Renal cortical epithelial cell (primary cell): ENCODE measurements at regions not wholly inside any gene's neighbourhood (a gene's known extent, or its start where the extent isn't known, plus 50 kb on each side); places are given as distances from the start of the nearest gene placed in this dataset.

ENCODE experiments used
- DNase-seq: peaks from one replicate; pipeline ENCODE4 v3.0.0-alpha.2; 2011; ENCODE audit warnings: low read depth

DNA sequence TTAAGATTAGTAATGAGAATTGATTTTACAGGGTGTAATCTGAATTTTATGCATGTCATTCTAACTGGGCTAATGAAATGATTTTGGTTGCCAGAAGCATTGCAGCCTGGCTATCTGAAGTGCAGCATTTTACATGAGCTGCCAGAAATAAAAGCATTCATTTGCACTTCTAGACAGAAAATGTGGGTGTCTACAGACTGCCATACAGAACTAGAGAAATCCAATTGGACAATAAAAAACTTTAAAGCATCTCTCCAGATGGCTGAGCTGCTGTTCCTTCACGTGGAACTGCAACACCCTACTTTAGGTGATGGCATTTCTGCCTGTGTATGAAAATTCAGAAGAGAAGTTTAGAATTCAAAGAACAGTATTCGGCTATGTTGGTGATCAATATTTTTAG is 450.1 kb upstream of the SLITRK1 start:
- DNase-seq: no peak

GRCh38 chr13:84315527-84315926 is 433.3 kb upstream of the SLITRK1 start:
- no peak for DNase-seq

DNA sequence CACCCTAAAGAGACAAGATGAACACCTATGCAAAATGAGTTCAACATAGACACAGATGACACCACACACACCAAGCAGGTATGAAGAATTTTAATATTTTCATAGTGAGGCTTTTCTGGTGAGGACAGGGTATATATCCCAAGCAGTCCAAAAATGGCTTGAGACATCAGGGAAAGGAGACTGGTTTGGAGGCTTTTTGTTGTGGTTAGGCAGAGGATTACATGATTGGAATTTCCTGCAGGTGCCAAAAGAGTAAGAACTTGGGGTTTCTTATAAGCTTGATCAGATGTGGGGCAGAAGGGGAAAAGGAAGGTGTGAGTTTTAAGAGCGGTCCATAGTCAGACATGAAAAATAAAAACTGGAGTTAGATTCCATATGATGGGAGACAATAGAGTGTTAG is 420.8 kb upstream of the SLITRK1 start:
- no peak for DNase-seq

DNA sequence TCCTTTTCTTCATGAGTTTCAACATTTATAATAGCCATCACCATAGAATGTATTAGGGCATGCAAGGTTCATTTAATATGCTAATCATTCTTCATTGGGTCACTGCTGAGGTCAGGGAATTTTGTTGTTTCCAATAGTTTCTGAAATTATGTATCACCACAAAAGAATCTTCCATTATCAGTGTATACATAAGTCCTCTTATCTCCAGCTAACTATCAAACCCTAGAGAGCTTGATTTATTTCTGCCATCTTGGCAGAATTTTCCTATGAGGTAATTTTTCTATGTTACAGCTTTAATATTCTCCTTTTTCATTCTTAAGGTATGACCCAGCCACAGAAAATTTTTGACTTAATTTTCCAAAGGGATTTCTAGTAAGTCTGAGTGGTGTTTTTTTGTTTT is 415.0 kb upstream of the SLITRK1 start:
- no peak for DNase-seq

DNA sequence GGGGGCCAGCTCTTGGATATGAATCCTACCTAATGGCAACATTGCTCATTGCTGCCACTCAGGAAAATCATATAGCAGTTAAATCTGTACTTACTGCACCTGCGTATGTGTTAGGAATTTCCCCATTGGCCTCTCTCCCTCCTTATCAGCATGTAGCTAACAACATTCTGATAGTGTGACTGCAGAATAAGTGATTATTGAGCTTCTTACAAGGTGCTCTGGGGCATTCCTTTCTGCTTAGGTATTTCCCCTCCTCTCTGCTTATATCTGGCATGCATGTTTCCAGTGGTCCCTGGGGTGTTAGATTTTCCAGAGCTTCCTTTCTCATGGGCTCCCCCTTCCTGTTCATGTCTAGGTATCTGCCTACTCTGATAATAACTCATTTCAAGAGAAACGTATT is 414.1 kb upstream of the SLITRK1 start:
- no peak for DNase-seq

DNA sequence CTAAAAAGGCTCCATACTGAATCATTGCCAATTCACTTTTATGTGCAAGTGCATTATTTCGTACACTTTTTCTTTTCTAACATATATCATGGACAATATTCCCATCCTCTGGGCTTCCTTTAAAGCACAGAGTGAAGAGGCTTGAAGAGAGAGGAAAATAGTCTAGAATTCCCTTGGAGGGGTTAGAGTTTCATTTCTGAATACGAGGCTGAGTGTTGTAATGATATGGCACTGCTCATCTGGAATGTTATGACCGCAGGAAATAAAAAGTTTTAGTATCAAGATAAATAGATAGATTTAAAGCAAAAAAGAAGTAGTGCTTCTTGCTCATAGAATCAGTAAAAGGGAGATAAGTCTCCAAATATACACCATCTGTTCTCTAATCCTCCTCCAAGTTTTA is 412.3 kb upstream of the SLITRK1 start:
- DNase-seq: no peak

- no peak for DNase-seq
Observed at GRCh38 chr13:84290386-84290785, 408.1 kb upstream of the SLITRK1 start.

GRCh38 chr13:84279166-84279565 is 396.9 kb upstream of the SLITRK1 start:
- no peak for DNase-seq

- DNase-seq: no peak
Observed at GRCh38 chr13:84272877-84273562, 390.7 kb upstream of the SLITRK1 start.

GRCh38 chr13:84265257-84265764 is 383.0 kb upstream of the SLITRK1 start:
- no peak for DNase-seq

GRCh38 chr13:84263354-84264069 is 381.2 kb upstream of the SLITRK1 start:
- DNase-seq: no peak

DNA sequence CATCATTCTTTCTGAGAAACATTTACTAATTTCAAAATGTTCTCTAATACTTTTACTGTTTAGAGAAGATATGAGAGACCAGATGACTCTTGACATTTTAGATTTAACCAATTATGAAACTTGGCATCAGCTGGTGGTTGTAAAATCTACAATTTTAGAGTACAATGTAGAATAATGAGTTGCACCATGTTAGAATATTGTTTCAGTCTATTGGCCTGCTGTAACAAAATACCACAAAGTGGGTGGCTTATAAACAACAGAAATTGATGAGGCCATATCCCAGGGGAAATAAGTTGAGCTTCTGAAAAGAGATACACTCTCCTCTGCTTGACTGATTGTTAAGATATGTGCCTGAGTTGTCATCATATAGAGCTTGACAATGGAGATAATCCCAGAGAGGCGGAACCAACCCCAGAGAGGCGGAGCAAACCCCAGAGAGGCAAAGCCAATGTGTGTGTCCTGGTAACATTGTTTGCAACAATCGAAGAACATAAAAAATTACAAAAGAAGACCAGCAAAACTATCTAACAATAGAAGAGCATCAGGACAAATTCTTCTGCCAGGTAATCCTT is 373.0 kb upstream of the SLITRK1 start:
- DNase-seq: no peak

DNA sequence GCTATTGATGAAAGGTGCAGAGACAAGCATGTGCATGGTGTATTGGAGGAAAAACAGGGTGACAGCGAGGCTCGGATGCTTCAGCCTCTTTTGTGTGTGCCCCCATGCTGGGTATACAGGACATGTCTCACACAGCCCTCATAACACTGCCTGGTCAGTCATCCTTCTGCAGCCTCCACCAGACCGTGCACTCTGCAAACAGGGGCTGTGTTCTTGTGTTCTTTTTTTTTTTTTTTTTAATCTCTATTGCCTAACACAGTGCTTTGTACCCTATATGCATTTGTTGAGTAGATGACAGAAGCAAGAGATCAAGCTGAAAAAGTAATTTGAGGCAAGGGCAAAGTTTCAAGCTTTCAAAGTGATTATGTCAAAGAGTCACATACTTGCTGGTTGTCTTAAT is 367.2 kb upstream of the SLITRK1 start:
- no peak for DNase-seq

- DNase-seq: no peak
Observed at GRCh38 chr13:84243340-84243739, 361.1 kb upstream of the SLITRK1 start.

GRCh38 chr13:84239032-84239431 is 356.8 kb upstream of the SLITRK1 start:
- DNase-seq: no peak

- DNase-seq: no peak
Observed at GRCh38 chr13:84238381-84238780, 356.1 kb upstream of the SLITRK1 start.

DNA sequence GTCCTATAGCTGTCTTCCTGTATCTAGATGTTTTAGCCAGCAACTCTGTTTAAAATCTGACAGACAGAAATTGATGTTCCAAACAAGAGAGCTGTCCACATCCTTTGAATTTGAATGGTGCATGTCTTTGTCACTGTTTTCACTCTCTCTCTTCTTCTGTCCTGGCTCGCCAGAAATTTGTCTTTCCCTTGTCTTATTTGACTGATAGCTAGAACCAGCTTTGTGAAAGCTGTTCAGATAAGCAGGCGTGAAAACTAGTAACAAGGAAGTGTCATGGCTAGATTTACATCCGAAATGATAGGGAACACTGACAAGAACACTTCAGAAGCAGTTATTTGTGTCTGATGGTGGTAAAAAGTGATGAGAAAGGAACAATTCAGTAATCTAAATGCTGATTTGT is 354.9 kb upstream of the SLITRK1 start:
- no peak for DNase-seq

DNA sequence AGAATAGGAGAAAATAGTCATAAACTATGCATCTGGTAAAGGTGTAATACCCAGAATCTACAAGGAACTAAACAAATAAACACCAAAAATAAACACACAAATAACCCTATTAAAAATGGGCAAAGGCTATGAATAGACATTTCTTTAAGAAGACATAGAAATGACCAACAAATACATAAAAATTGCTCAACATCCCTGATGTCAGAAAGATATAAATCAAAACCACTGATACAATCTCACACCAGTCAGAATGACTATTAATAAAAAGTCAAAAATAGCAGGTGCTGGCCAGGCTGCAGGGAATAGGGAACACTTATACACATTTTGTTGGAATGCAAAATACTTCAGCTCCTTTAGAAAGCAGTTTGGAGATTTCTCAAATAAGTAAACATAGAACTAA is 352.1 kb upstream of the SLITRK1 start:
- no peak for DNase-seq

GRCh38 chr13:84230568-84230967 is 348.3 kb upstream of the SLITRK1 start:
- DNase-seq: no peak

DNA sequence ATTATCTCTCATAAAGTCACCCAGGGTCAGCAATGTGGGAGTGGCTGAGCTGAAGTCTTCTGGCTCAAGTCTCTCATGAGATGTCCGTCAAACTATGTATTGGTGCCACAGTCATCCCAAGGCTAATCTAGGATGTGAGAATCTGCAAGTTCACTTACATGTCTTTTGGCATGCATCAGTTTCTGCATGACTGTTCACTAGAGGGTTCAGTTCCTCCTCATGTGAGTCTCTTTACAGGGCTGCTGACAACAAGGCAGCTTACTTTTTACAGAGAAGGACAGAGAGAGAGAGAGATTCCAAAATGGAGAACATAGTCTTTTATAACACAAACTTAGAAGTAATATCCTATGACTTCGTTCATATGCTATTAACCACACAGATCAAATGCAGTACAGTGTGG is 328.8 kb upstream of the SLITRK1 start:
- DNase-seq: no peak

DNA sequence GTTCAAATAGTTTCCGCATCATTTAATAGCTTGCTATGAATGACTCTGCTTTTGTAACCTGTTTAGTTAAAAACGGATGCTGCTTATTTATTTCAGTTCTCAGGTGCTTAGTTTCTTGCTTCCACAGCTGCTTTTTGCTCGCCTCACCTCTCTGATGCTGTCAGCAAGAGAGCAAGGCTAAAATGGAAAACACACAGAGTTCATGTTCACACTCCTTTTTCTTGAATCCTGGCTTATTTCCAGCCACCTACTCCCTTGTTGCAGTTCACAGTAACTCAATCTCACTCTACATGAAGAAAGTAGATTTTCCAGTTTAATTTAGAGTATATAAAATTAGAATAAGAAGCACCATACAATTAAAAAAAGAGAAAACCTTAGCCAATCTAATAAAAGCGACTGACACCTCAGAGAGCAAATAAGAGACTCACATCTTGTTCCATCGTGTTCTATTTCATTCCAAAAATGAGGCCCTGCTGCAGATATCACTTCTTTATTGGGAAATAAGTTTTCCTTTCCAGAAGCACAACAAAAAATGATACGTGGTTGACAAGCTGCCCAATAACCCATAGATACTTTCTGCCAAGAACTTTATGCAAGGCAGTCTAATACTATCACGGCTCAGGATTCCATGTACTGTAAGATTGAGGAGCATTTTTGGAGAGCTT is 326.1 kb upstream of the SLITRK1 start:
- no peak for DNase-seq

- no peak for DNase-seq
Observed at GRCh38 chr13:84207509-84207908, 325.2 kb upstream of the SLITRK1 start.

DNA sequence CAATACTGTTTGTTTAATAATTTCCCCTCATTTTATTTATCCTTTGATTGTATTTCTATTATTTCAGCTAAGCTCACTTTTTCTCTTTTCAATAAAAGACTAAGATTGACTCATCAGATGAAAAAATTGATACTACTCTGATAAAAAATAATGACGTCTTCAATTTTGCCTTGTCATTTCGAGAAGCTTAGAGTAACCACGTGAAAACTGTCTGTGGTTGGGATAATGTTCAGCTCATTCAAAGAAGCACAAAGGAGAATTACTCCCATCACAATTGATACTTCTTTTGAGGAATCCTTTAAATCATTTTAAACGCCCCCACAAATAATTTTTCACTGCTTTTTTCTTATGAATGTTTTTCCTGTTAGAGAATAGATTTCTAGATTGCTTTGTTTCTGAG is 318.7 kb upstream of the SLITRK1 start:
- DNase-seq: no peak
